ENCODE measurements at regions not wholly inside any gene's neighbourhood (a gene's known extent, or its start where the extent isn't known, plus 50 kb on each side); places are given as distances from the start of the nearest gene placed in this dataset.
"Not testable (repeated sequence)": the region's sequence is repeated elsewhere in the genome, so short reads cannot be mapped to it uniquely, and the experiment has no call there.

DNA sequence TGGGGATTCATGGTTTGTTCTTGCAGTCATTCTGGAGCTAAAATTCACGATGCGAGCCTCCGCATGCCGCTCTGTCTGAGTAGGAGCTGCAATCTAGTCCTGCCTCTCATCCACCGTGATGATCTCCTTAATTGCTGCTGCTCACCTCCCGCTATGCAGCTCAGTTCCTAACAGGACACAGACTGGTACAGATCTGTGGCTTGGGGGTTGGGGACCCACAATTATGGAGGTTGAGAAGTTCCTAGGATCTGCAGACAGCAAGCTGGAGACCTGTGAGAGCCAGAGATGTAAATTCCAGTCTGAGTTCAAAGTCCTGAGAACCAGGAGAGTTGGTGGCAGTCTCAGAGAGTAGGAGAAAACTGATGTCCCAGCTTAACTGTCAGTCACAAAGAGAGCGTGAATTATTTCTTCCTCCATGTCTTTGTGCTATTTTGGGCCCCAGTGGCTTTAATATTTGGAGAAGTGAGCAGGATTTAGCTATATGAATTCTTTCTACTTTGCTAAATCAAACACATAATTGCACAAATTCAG, 378.7 kb upstream of the MAN1A1 start:
- Histone ChIP-seq H3K9me3 (ENCODE audit: severe bottlenecking) (no peaks in the 10 kb centered on the region), H3K4me3 (ENCODE audit: low read depth, low read length) (no peak overlapping the region), H3K27ac (no peak overlapping the region), H3K27me3 (ENCODE audit: insufficient read depth, low read depth, severe bottlenecking) (no peaks in the 10 kb centered on the region), H3K36me3 (no peaks in the 10 kb centered on the region)
- TF ChIP-seq, protein P1, sequence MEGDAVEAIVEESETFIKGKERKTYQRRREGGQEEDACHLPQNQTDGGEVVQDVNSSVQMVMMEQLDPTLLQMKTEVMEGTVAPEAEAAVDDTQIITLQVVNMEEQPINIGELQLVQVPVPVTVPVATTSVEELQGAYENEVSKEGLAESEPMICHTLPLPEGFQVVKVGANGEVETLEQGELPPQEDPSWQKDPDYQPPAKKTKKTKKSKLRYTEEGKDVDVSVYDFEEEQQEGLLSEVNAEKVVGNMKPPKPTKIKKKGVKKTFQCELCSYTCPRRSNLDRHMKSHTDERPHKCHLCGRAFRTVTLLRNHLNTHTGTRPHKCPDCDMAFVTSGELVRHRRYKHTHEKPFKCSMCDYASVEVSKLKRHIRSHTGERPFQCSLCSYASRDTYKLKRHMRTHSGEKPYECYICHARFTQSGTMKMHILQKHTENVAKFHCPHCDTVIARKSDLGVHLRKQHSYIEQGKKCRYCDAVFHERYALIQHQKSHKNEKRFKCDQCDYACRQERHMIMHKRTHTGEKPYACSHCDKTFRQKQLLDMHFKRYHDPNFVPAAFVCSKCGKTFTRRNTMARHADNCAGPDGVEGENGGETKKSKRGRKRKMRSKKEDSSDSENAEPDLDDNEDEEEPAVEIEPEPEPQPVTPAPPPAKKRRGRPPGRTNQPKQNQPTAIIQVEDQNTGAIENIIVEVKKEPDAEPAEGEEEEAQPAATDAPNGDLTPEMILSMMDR (IDR thresholded peaks at IDR 0.05; ENCODE audit: low read depth, low read length), result no peak
- DNase-seq, result no peak

DNA sequence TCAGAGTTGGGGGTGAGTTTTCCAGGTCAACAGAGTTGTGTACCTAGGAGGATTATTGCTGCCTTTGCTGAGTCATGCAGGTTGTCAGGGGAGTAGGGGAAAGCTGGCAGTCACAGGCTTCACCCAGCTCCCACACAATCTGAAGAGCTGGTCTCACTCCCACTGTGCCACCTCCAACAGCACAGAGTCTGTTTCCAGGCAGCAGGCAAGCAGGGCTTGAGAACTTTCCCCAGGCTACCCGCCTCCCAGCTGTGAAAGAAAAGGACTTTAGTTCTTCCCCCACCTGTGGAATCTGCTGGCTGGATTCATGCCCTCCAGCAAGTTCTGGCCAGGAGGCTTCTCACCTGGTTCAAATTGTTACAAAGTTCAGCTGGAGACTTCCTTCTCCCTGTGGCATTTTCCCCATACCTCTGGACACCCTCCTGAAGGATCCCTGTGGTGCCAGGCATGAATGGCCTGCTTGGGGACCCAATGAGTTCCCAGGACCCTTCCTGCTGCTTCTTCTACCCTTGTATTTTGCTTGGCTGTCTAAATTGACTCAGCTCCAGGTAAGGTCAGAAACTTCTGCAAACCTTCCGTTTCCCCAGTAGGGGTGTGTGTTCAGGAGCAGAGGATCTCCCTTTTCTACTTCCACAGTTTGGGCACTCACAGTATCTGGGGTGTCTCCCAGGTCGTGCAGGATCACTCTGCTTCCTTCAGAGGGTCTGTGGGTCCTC, 378.1 kb upstream of the MAN1A1 start:
- TF ChIP-seq, protein P1 (IDR thresholded peaks at IDR 0.05; ENCODE audit: low read depth, low read length), result no peak
- no peaks in the 10 kb centered on the region for H3K36me3 ChIP-seq
- H3K27ac ChIP-seq, result no peak overlapping the region
- H3K9me3 ChIP-seq (ENCODE audit: severe bottlenecking), result no peaks in the 10 kb centered on the region
- no peak overlapping the region for H3K4me3 ChIP-seq (ENCODE audit: low read depth, low read length)
- no peaks in the 10 kb centered on the region for H3K27me3 ChIP-seq (ENCODE audit: insufficient read depth, low read depth, severe bottlenecking)
- DNase-seq, result no peak

DNA sequence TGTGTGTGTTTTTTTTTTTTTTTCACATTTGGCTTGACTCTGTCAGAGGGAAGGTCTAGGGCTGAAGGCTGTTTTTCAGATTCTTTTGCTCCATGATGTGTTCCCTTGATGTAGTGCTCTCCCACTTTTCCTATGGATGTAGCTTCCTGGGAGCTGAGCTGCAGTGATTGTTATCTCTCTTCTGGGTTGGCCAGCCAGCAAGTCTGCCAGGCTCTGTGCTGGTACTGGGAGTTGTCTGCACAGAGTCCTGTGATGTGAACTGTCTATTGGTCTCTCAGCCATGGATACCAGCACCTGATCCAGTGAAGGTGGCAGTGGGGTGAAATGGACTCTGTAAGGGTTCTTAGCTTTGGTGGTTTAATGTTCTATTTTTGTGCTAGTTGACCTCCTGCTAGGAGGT, 377.4 kb upstream of the MAN1A1 start:
- H3K27me3 ChIP-seq (ENCODE audit: insufficient read depth, low read depth, severe bottlenecking); H3K4me3 ChIP-seq (ENCODE audit: low read depth, low read length); H3K27ac ChIP-seq; H3K36me3 ChIP-seq; H3K9me3 ChIP-seq (ENCODE audit: severe bottlenecking); DNase-seq: not testable (repeated sequence)

DNA sequence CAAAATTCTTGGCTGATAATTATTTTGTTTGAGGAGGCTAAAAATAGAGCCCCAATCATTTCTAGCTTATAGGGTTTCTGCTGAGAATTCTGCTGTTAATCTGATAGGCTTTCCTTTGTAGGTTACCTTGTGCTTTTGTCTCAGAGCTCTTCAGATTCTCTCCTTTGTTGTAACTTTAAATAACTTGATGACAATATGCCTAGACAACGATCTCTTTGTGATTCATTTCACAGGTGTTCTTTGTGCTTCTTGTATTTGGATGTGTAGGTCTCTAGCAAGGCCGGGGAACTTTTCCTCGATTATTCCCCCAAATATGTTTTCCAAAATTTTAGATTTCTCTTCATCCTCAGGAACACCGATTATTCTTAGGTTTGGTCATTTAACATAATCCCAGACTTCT, 376.5 kb upstream of the MAN1A1 start:
- H3K9me3 ChIP-seq (ENCODE audit: severe bottlenecking), result no peaks in the 10 kb centered on the region
- no peaks in the 10 kb centered on the region for H3K27me3 ChIP-seq (ENCODE audit: insufficient read depth, low read depth, severe bottlenecking)
- TF ChIP-seq, protein P1 (IDR thresholded peaks at IDR 0.05; ENCODE audit: low read depth, low read length), result no peak
- H3K4me3 ChIP-seq (ENCODE audit: low read depth, low read length), result no peak overlapping the region
- no peak for DNase-seq
- no peak overlapping the region for H3K27ac ChIP-seq
- H3K36me3 ChIP-seq, result no peaks in the 10 kb centered on the region

DNA sequence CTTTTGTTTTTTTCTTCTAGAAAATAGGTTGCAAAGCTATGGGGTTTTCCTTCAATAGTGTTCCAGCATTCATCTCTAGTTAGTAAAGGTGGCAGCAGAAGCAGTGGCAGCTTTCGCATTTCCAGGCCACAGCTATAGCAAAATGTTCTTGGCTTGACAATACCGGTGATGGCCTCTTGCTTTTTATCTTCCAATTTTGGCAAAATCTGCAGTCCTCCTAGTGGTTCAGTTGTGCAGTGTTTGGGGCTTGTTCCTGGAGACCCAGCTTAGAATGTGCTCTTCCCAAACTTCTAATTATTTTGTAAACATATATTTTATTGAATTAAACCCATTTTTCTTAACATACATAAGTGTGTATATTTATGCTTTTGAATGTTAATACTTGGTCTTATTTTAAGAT, 370.6 kb upstream of the MAN1A1 start:
- no peak for DNase-seq
- H3K27me3 ChIP-seq (ENCODE audit: insufficient read depth, low read depth, severe bottlenecking), result peaks cover 16% of the 10 kb centered on the region
- H3K9me3 ChIP-seq (ENCODE audit: severe bottlenecking), result no peaks in the 10 kb centered on the region
- H3K36me3 ChIP-seq, result no peaks in the 10 kb centered on the region
- H3K27ac ChIP-seq, result no peak overlapping the region
- H3K4me3 ChIP-seq (ENCODE audit: low read depth, low read length), result no peak overlapping the region
- TF ChIP-seq, protein P1 (IDR thresholded peaks at IDR 0.05; ENCODE audit: low read depth, low read length), result no peak

DNA sequence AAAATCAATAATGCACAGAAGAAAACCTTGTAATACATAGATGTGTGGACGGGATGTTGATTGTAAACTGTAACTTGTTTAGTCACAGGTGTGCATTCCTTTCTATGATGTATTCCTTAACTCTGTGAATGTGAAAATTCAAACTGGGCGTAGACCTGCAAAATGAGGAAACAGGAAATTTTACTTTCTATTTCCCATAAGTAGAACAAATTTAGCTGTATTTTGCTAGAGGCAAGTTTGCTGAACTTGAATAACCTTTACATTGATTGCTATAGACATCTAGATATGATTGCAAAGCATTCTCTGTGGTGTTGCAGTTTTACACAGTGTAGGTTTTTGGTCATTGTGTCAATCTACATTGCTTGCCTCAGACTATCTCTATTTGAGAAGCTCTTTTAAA, 368.4 kb upstream of the MAN1A1 start:
- H3K27me3 ChIP-seq (ENCODE audit: insufficient read depth, low read depth, severe bottlenecking), result peaks cover 16% of the 10 kb centered on the region
- no peaks in the 10 kb centered on the region for H3K9me3 ChIP-seq (ENCODE audit: severe bottlenecking)
- no peaks in the 10 kb centered on the region for H3K36me3 ChIP-seq
- H3K27ac ChIP-seq, result no peak overlapping the region
- DNase-seq, result no peak
- TF ChIP-seq, protein P1 (IDR thresholded peaks at IDR 0.05; ENCODE audit: low read depth, low read length), result no peak
- H3K4me3 ChIP-seq (ENCODE audit: low read depth, low read length), result no peak overlapping the region
